Heart left ventricle (tissue), 16 donors: ENCODE measurements at regions not wholly inside any gene's neighbourhood (a gene's known extent, or its start where the extent isn't known, plus 50 kb on each side); places are given as distances from the start of the nearest gene placed in this dataset.
"Not testable (repeated sequence)": the region's sequence is repeated elsewhere in the genome, so short reads cannot be mapped to it uniquely, and the experiment has no call there.

ENCODE experiments used
- ATAC-seq, 4 donors: fragments of 200-7000 bp; cut with Tn5 transposase; one replicate each; pipeline ENCODE4 v1.9.1; 2020 to 2022; ENCODE audit warnings: moderate library complexity in 4 of 4, mild to moderate bottlenecking in 3 of 4, moderate number of reproducible peaks in 1 of 4
- DNase-seq, 5 donors: peaks; one replicate each; pipeline ENCODE4 v3.0.0-alpha.2; 2020
- H3K27ac ChIP-seq, 12 donors: fragments of 200-600 bp; sonication (generic) in 4 of 12; one replicate each; pipeline versions ENCODE4 v1.5.0 to v1.8.0; 2016 to 2022; ENCODE audit warnings: mild to moderate bottlenecking in 2 of 12
- H3K27me3 ChIP-seq, 9 donors: fragments of 200-600 bp; sonication (generic) in 2 of 9; one replicate each; pipeline versions ENCODE4 v1.5.1 to v1.8.0; 2016 to 2022; ENCODE audit warnings: mild to moderate bottlenecking in 3 of 9
- H3K36me3 ChIP-seq, 9 donors: fragments of 200-600 bp; sonication (generic) in 2 of 9; one replicate each; pipeline versions ENCODE4 v1.5.0 to v1.8.0; 2018 to 2022; ENCODE audit warnings: mild to moderate bottlenecking in 2 of 9
- H3K4me1 ChIP-seq, 12 donors: fragments of 200-600 bp; sonication (generic) in 4 of 12; one replicate each; pipeline versions ENCODE4 v1.5.0 to v1.8.0; 2016 to 2022; ENCODE audit warnings: mild to moderate bottlenecking in 3 of 12
- H3K4me3 ChIP-seq, 12 donors: fragments of 200-600 bp; sonication (generic) in 4 of 12; one replicate each; pipeline versions ENCODE4 v1.5.0 to v1.8.0; 2017 to 2022; ENCODE audit warnings: mild to moderate bottlenecking in 9 of 12, moderate library complexity in 4 of 12
- H3K9me3 ChIP-seq, 12 donors: fragments of 200-600 bp; sonication (generic) in 4 of 12; one replicate each; pipeline versions ENCODE4 v1.5.0 to v1.8.0; 2016 to 2022; ENCODE audit warnings: mild to moderate bottlenecking in 1 of 12
- CTCF ChIP-seq, 12 donors: fragments of 200-600 bp; sonication (generic) in 4 of 12; IDR thresholded peaks; one replicate each; pipeline versions ENCODE4 v1.5.0 to v1.8.0; 2018 to 2022; ENCODE audit warnings: antibody characterized with exemption in 12 of 12, mild to moderate bottlenecking in 5 of 12
- POLR2A ChIP-seq, 2 donors: fragments of 450-650 bp; IDR thresholded peaks; one replicate each; pipeline ENCODE4 v1.6.1; 2017; ENCODE audit warnings: antibody characterized with exemption in 2 of 2, mild to moderate bottlenecking in 2 of 2, moderate library complexity in 2 of 2
- WGBS, 4 donors: extraction: QIAGEN DNeasy Blood & Tissue Kit in 2 of 4; methylation state at CpG; one replicate each; pipeline versions ENCODE4 v1.1.5 to v1.1.7; 2013 to 2018; 5-methylcytosine and 5-hydroxymethylcytosine counted together
- intact Hi-C, 10 donors: fragments of 100-400 bp; cut with DNase I; formaldehyde crosslinking; loops; one replicate each; pipeline versions ENCODE4 v1.11.1 to v1.14.2; 2022
- donor health status: ischemic (EF 13 %, LVEDD 7.1; RV severe dilation, severe dysfunction).
- donor health status: healthy with polysubstance abuse.
- donor health status: DM: no; HTN: yes; CAD: no.
- donor health status: DM: no; HTN: no; CAD: no.
- donor health status: ischemic (EF 25% LVEDD 6.9; RV normal size, moderate dysfunction).
- donor health status: ischemic (EF 25% LVEDD 5.7; RV mildly dilated, moderate dysfunction).
- donor health status: healthy.
- donor health status: DM: yes; HTN: yes; CAD: no.
- donor health status: ischemic (EF 35%, LVEDD 5.7; RV mildly dilated, moderate dysfunction).
- donor health status: nonischemic (EF 11% LVEDD 7.7; RV severe dilation, severe dysfunction).
- donor health status: DM: yes; HTN: yes; CAD: no.
- donor health status: PGD.
- donor health status: ischemic (EF 29% LVEDD 5.4; RV normal size, mild dysfunction).
- donor health status: nonischemic (EF 23%, LVEDD 6.1; RV moderate dilation, normal function).

GRCh38 chr4:95761426-95761825 lies 78.5 kb upstream of the PDHA2 start:
- H3K4me1 ChIP-seq = no peaks in the 10 kb centered on the region
- WGBS, 4 donors = 60 to 79% (median 73%) methylated on average over 1 of the region's 1 CpG
- no peaks in the 10 kb centered on the region for H3K36me3 ChIP-seq
- TF ChIP-seq CTCF (IDR thresholded peaks at IDR 0.05) (no peak), POLR2A (IDR thresholded peaks at IDR 0.05) (no peak)
- H3K27me3 ChIP-seq = no peaks in the 10 kb centered on the region
- no peak overlapping the region for H3K4me3 ChIP-seq
- intact Hi-C loops = no loop called here
- H3K27ac ChIP-seq = no peak overlapping the region
- peaks cover 0 to 13% (median 0%) of the 10 kb centered on the region in 12 donors for H3K9me3 ChIP-seq
- ATAC-seq (no peak), DNase-seq (no peak)

- H3K4me1 ChIP-seq, H3K36me3 ChIP-seq, H3K4me3 ChIP-seq, intact Hi-C loops, H3K27ac ChIP-seq, ATAC-seq, H3K27me3 ChIP-seq, DNase-seq: not testable (repeated sequence)
- H3K9me3 ChIP-seq = peaks cover 0 to 13% (median 0%) of the 10 kb centered on the region in 12 donors
- 12 to 18% (median 15%) methylated on average over 1 of the region's 1 CpG for WGBS, 4 donors
These were observed 79.2 kb upstream of the PDHA2 start for GRCh38 chr4:95760646-95761045.

GRCh38 chr4:95758001-95758400 lies 81.9 kb upstream of the PDHA2 start:
- no peak for DNase-seq
- Histone ChIP-seq H3K9me3 (peaks cover 0 to 9% (median 0%) of the 10 kb centered on the region in 12 donors), H3K36me3 (no peaks in the 10 kb centered on the region), H3K4me1 (no peaks in the 10 kb centered on the region), H3K27me3 (no peaks in the 10 kb centered on the region), H3K4me3 (no peak overlapping the region), H3K27ac (no peak overlapping the region)
- no peak for ATAC-seq
- intact Hi-C loops = no loop called here
- TF ChIP-seq POLR2A (IDR thresholded peaks at IDR 0.05) (no peak), CTCF (IDR thresholded peaks at IDR 0.05) (no peak)

- DNase-seq (no peak), ATAC-seq (no peak)
- Histone ChIP-seq H3K4me3 (no peak overlapping the region), H3K36me3 (no peaks in the 10 kb centered on the region), H3K27ac (no peak overlapping the region), H3K9me3 (no peaks in the 10 kb centered on the region), H3K4me1 (no peaks in the 10 kb centered on the region), H3K27me3 (no peaks in the 10 kb centered on the region)
- intact Hi-C loops = no loop called here
- TF ChIP-seq POLR2A (IDR thresholded peaks at IDR 0.05) (no peak), CTCF (IDR thresholded peaks at IDR 0.05) (no peak)
- 74 to 78% (median 77%) methylated on average over 2 of the region's 2 CpGs for WGBS, 4 donors
These were observed 85.2 kb upstream of the PDHA2 start for GRCh38 chr4:95754667-95755066.

- 77 to 87% (median 82%) methylated on average over 3 of the region's 3 CpGs for WGBS, 4 donors
- no peaks in the 10 kb centered on the region for H3K36me3 ChIP-seq
- no peak overlapping the region for H3K4me3 ChIP-seq
- ATAC-seq = no peak
- no peaks in the 10 kb centered on the region for H3K27me3 ChIP-seq
- intact Hi-C loops = no loop called here
- peaks cover 0 to 6% (median 0%) of the 10 kb centered on the region in 12 donors for H3K9me3 ChIP-seq
- no peak for DNase-seq
- TF ChIP-seq CTCF (IDR thresholded peaks at IDR 0.05) (no peak), POLR2A (IDR thresholded peaks at IDR 0.05) (no peak)
- no peak overlapping the region for H3K27ac ChIP-seq
- H3K4me1 ChIP-seq = no peaks in the 10 kb centered on the region
These were observed 90.7 kb upstream of the PDHA2 start for GRCh38 chr4:95749204-95749603.
